ENCODE measurements at regions not wholly inside any gene's neighbourhood (a gene's known extent, or its start where the extent isn't known, plus 50 kb on each side); places are given as distances from the start of the nearest gene placed in this dataset.

DNA sequence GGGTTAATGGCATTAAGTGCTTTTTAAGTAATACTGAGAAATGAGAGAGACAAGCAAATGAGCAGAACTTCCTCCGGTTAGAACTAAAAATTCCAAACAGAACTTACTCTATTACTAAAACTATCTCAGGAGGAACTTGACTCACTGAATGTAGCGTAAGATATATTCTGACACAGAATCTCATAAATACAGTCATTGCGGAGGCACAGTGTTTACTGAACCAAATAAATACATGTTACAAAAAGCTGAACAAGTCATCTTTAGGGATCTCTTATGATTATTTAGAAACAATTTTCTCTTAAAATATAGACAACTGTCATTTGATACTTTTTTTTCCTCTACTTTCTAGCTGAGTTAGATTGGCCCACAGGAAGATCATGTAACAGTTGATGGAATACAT is 283.1 kb downstream of the KLF12 start:
- no peaks in the 10 kb centered on the region for H3K27me3 Mint-ChIP-seq (ENCODE audit: low read depth)
- peaks cover 5% of the 10 kb centered on the region for H3K9me3 Mint-ChIP-seq (ENCODE audit: insufficient read depth)
- no peak overlapping the region for H3K27ac Mint-ChIP-seq
- H3K4me1 Mint-ChIP-seq (ENCODE audit: low read depth), result peaks cover 5% of the 10 kb centered on the region
- DNase-seq (no peak), ATAC-seq (no peak)
- CTCF ChIA-PET, result interaction anchor here (1.0 kb wide), 1 partner anchor 436 kb away, joined by 4 read pairs; no protein-coding TSS in a partner anchor
- peaks cover 4% of the 10 kb centered on the region for H3K36me3 Mint-ChIP-seq (ENCODE audit: low read depth)
- no peak overlapping the region for H3K4me3 Mint-ChIP-seq
- POLR2A ChIA-PET, result no interaction called here

DNA sequence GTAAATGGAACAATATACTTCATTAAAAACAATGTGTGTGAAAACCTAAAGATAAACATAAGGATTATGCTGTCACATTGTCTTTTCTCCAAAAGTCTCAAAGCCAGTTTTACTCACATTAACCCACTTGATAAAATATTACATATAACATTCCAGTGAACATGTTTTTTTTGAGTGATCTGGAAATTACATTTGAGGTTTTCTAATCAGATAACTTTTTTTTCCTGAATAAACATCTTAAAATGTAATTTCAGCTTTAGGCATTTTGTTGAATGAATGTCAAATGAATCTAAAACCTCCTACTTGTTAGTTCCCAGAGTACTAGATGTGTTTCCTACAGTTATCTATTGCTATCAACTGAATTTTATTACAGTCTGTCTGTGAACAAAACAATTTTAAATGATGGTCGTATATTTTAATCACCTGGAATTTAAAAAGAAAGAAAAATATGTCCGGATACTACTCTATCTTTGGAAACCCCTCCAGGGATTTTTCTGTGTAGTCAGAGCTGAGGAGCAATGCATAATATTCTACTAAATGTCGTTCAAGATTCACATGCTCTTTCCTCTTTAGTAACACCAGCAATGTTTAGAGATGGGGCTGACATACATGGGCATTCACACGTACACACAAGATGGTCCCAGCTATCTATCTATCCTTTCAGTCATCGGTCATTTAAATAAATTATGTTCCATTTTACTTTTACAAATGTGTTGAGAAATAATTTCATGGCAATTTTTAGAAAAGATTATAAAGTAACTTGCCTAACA is 283.9 kb downstream of the KLF12 start:
- no peak overlapping the region for H3K27ac Mint-ChIP-seq
- H3K4me3 Mint-ChIP-seq, result no peak overlapping the region
- POLR2A ChIA-PET, result no interaction called here
- ATAC-seq (no peak), DNase-seq (no peak)
- H3K27me3 Mint-ChIP-seq (ENCODE audit: low read depth), result no peaks in the 10 kb centered on the region
- peaks cover 5% of the 10 kb centered on the region for H3K4me1 Mint-ChIP-seq (ENCODE audit: low read depth)
- H3K36me3 Mint-ChIP-seq (ENCODE audit: low read depth), result peaks cover 8% of the 10 kb centered on the region
- CTCF ChIA-PET, result interaction anchor here (1.2 kb wide), 1 partner anchor 27 kb away, joined by 3 read pairs; no protein-coding TSS in a partner anchor
- H3K9me3 Mint-ChIP-seq (ENCODE audit: insufficient read depth), result no peaks in the 10 kb centered on the region

DNA sequence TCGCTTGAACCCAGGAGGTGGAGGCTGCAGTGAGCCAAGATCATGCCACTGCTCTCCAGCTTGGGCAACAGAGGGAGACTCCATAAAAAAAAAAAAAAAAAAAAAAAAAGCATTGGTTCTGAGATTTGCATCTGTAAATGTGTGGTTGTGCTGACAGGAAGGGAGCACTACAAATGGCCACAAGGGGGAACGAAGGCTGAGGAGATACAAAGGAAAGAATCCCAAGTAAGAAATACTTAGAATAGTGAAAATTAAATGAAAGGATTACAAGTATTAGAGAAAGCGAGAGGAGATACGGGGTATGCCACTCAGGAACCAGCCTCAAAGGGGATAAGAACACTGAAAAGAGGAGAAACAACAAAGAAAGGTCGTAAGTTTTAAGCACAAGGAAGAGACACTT is 284.9 kb downstream of the KLF12 start:
- Mint-ChIP-seq H3K4me1 (ENCODE audit: low read depth) (peaks cover 5% of the 10 kb centered on the region), H3K27me3 (ENCODE audit: low read depth) (no peaks in the 10 kb centered on the region), H3K4me3 (no peak overlapping the region), H3K27ac (no peak overlapping the region), H3K36me3 (ENCODE audit: low read depth) (peaks cover 10% of the 10 kb centered on the region), H3K9me3 (ENCODE audit: insufficient read depth) (no peaks in the 10 kb centered on the region)
- POLR2A ChIA-PET, result no interaction called here
- no peak for ATAC-seq
- DNase-seq, result peak; percentile 40
- CTCF ChIA-PET, result interaction anchor here (1.0 to 2.7 kb wide), 5 partner anchors 15 to 438 kb away, joined by 3 to 21 read pairs (median 4); no protein-coding TSS in a partner anchor

DNA sequence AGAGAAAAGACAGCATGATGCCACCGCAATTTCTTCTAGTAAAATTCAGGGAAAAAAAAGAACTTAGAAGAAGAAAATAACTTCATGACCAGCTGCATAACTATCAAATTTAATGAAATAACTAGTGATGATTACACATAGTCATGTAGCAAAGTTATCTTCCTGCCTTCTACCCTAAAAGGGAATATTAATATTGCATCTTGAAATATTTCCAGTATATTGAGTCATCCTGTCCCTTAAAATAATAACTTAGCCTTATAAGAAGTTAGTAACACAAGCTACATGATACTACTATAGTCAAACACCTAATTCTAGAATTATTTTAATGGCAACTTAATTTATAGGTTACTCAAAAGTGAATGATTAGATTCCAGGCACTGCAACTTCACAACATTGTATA is 289.2 kb downstream of the KLF12 start:
- Mint-ChIP-seq H3K4me3 (no peak overlapping the region), H3K9me3 (ENCODE audit: insufficient read depth) (no peaks in the 10 kb centered on the region), H3K4me1 (ENCODE audit: low read depth) (peaks cover 5% of the 10 kb centered on the region), H3K27me3 (ENCODE audit: low read depth) (no peaks in the 10 kb centered on the region), H3K27ac (no peak overlapping the region), H3K36me3 (ENCODE audit: low read depth) (peaks cover 15% of the 10 kb centered on the region)
- DNase-seq, result no peak
- no peak for ATAC-seq
- ChIA-PET POLR2A (no interaction called here), CTCF (no interaction called here)

DNA sequence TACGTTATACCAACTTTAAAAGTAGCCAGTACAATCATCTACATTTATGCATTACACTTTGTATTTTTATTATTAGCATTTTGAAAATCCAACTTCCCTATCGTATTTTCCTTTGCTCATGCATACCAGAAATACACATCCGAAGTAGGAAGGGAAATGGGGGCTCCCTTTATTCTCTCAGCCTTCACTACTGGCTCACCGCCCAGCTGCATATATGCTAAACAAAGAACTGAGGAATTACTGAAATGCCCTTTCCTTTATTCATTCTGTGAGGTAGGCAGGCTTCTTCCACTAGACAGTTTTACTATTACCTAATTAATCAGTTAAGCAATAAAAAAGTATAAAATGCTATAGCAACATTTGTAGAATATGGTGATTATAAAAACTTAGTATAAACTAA is 291.6 kb downstream of the KLF12 start:
- ChIA-PET CTCF (interaction anchor here (1.0 kb wide), 1 partner anchor 284 kb away, joined by 3 read pairs; no protein-coding TSS in a partner anchor), POLR2A (no interaction called here)
- no peak for ATAC-seq
- H3K36me3 Mint-ChIP-seq (ENCODE audit: low read depth), result peaks cover 17% of the 10 kb centered on the region
- no peak overlapping the region for H3K4me3 Mint-ChIP-seq
- DNase-seq, result no peak
- H3K9me3 Mint-ChIP-seq (ENCODE audit: insufficient read depth), result no peaks in the 10 kb centered on the region
- H3K4me1 Mint-ChIP-seq (ENCODE audit: low read depth), result no peaks in the 10 kb centered on the region
- H3K27ac Mint-ChIP-seq, result no peak overlapping the region
- no peaks in the 10 kb centered on the region for H3K27me3 Mint-ChIP-seq (ENCODE audit: low read depth)

DNA sequence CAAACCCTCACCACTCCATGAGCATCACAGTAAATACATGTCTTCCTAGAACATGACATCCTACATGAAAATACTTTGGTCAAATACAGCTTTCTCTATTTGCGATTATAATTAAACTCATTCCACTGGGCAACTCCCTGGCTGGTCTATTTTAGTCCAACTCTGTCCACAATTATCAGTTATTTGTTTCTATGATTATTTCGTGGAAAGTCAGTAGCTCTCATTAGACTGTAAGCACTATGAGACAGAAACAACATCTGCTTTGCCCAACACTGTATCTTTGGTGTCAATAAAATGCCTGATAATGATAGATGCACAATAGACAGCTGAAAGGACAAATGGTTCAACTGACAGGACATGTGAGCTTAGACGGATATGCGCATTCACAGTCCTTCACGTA is 292.0 kb downstream of the KLF12 start:
- DNase-seq (no peak), ATAC-seq (no peak)
- Mint-ChIP-seq H3K4me1 (ENCODE audit: low read depth) (no peaks in the 10 kb centered on the region), H3K27me3 (ENCODE audit: low read depth) (no peaks in the 10 kb centered on the region), H3K36me3 (ENCODE audit: low read depth) (peaks cover 17% of the 10 kb centered on the region), H3K27ac (no peak overlapping the region), H3K4me3 (no peak overlapping the region), H3K9me3 (ENCODE audit: insufficient read depth) (no peaks in the 10 kb centered on the region)
- POLR2A ChIA-PET, result no interaction called here
- CTCF ChIA-PET, result interaction anchor here (1.0 kb wide), 1 partner anchor 285 kb away, joined by 3 read pairs; no protein-coding TSS in a partner anchor

DNA sequence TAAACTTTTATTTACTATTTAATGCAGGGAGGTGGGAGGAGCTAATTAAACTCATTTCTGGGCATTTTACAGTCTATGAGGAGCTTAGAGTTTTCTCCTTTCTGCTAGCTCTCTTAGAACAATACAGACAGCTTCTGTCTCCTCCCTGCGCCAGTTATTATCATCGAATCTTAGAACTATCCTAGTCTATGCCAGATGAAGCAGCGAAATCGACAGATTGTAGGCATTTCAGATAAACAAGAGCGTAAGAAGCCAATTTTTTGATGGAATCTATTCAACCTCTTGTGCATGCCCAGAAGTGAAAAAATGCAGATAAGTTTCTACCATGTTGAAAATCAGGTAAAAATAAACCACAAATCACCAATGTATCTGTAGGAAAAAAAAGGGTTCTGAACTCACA is 297.1 kb downstream of the KLF12 start:
- no peak overlapping the region for H3K4me3 Mint-ChIP-seq
- DNase-seq (no peak), ATAC-seq (no peak)
- no peaks in the 10 kb centered on the region for H3K9me3 Mint-ChIP-seq (ENCODE audit: insufficient read depth)
- peaks cover 6% of the 10 kb centered on the region for H3K4me1 Mint-ChIP-seq (ENCODE audit: low read depth)
- peaks cover 5% of the 10 kb centered on the region for H3K36me3 Mint-ChIP-seq (ENCODE audit: low read depth)
- POLR2A ChIA-PET, result interaction anchor here (1.0 kb wide), 1 partner anchor 296 kb away, joined by 3 read pairs; no protein-coding TSS in a partner anchor
- no peak overlapping the region for H3K27ac Mint-ChIP-seq
- CTCF ChIA-PET, result interaction anchor here (0.7 to 3.2 kb wide), 3 partner anchors 11 to 1383 kb away, joined by 3 to 42 read pairs (median 7); no protein-coding TSS in a partner anchor
- H3K27me3 Mint-ChIP-seq (ENCODE audit: low read depth), result no peaks in the 10 kb centered on the region

DNA sequence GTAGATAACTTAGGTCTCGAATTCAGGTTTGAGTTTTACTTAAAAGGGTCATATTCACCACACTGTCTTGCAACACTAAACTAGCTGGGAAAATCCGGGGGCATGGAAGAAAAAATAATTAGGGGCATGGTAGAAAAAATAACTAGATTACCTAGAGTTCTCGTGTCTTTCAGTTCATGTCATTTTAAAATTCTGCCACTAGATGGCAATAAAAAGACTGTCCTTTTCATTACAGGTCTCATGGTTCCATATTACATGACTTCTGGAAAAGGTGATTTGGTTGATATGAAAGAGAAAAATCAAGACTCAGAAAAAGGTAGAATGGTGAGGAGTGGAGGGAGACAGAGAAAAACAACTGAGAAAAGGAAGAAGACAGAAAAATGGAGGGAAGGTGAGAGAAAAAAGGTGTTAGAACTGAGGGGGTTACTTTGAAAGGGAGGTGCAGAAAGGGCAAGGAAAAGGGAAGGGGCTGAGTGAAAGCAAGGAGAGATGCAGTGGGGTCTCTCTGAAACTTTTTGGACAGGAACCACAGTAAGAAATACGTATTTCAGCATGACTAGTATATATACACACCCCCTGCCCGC is 299.0 kb downstream of the KLF12 start:
- H3K27ac Mint-ChIP-seq, result no peak overlapping the region
- H3K9me3 Mint-ChIP-seq (ENCODE audit: insufficient read depth), result no peaks in the 10 kb centered on the region
- peaks cover 8% of the 10 kb centered on the region for H3K4me1 Mint-ChIP-seq (ENCODE audit: low read depth)
- ChIA-PET CTCF (interaction anchor here (0.6 to 3.2 kb wide), 12 partner anchors 13 to 457 kb away, joined by 3 to 42 read pairs (median 4); no protein-coding TSS in a partner anchor), POLR2A (no interaction called here)
- DNase-seq, result no peak
- no peak for ATAC-seq
- H3K27me3 Mint-ChIP-seq (ENCODE audit: low read depth), result no peaks in the 10 kb centered on the region
- no peak overlapping the region for H3K4me3 Mint-ChIP-seq
- H3K36me3 Mint-ChIP-seq (ENCODE audit: low read depth), result peaks cover 5% of the 10 kb centered on the region

DNA sequence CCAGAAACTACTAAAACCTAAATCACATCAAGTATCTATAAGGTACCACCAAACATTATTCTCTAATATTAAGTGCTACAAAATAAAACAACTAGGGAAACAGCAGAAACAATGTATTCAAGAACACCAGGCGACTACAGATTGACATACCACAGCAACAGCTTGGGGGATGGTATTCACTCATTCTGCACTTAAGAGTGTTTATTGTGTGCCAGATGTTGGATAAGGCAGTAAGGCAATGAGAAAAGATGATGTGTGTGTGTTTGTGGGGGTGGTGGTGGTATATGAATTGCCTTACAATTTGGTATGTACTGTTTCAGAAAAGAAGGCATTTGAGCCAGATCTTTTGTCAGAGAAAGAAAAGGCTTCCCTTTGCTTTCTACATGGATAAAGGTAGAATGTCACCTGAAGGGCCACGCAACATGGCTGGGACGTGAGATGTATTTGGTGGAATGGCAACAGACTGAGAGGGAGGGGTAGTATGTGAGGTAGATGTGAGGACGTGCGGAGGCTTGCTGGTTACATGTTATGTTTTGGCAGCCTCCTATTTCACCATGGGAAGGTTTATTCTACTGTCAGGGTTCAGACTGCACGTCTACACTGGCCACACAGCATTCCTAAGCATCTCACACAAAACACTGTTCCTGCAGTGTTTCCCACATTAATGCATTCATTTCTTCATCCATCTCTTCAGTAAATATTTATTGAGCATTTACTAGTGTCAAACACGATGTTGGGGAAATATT is 300.7 kb downstream of the KLF12 start:
- DNase-seq, result no peak
- Mint-ChIP-seq H3K27ac (peak overlapping the region; percentile 17), H3K4me3 (no peak overlapping the region), H3K27me3 (ENCODE audit: low read depth) (no peaks in the 10 kb centered on the region), H3K36me3 (ENCODE audit: low read depth) (no peaks in the 10 kb centered on the region), H3K4me1 (ENCODE audit: low read depth) (peaks cover 14% of the 10 kb centered on the region), H3K9me3 (ENCODE audit: insufficient read depth) (no peaks in the 10 kb centered on the region)
- POLR2A ChIA-PET, result no interaction called here
- CTCF ChIA-PET, result interaction anchor here (1.1 to 1.8 kb wide), 4 partner anchors 8 to 459 kb away, joined by 3 to 6 read pairs (median 4); no protein-coding TSS in a partner anchor
- no peak for ATAC-seq

DNA sequence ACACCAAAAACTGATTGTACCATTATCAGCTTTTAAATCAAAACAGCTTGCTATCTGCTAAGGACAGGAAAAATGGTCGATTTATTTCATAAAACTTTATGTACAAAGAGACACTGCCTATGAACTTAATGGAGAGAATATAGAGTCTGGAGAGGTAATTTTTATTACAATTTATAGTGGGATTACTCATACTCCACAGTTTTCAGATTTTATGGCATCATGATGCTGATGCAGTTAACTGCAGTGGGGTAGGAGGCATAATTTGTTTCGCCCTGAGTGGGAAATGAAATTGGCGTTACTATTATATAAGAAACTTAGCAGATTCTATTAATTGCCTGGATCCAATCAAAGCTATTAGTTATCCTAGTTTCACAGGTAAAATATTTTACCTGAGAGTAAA is 301.4 kb downstream of the KLF12 start:
- POLR2A ChIA-PET, result no interaction called here
- no peak for DNase-seq
- H3K4me3 Mint-ChIP-seq, result no peak overlapping the region
- CTCF ChIA-PET, result interaction anchor here (1.2 to 1.8 kb wide), 2 partner anchors 67 to 454 kb away, joined by 3 to 6 read pairs; no protein-coding TSS in a partner anchor
- H3K27me3 Mint-ChIP-seq (ENCODE audit: low read depth), result no peaks in the 10 kb centered on the region
- H3K27ac Mint-ChIP-seq, result no peak overlapping the region
- peaks cover 18% of the 10 kb centered on the region for H3K4me1 Mint-ChIP-seq (ENCODE audit: low read depth)
- no peak for ATAC-seq
- no peaks in the 10 kb centered on the region for H3K36me3 Mint-ChIP-seq (ENCODE audit: low read depth)
- no peaks in the 10 kb centered on the region for H3K9me3 Mint-ChIP-seq (ENCODE audit: insufficient read depth)

DNA sequence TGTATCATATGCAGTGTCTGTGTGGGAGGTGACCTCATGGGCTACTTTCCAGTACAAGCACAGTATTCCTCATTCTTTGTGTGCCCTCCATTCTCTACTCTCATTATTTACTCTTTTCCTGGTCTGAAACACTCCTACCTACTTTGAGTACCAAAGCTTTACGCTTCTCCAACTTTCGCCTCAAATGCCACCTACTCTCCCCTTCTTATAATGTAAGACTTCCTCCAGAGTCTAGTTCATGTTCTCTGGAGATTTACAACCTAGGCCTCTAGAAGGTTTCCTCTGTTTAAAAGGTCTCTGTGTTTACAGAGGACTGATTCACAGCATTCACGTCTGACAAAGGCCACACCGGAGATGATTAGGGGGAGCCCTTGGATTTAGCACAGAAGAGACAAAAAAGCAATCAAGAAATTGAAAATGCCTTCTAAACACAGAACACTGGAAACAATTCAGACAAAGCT is 302.0 kb downstream of the KLF12 start:
- Mint-ChIP-seq H3K36me3 (ENCODE audit: low read depth) (no peaks in the 10 kb centered on the region), H3K4me1 (ENCODE audit: low read depth) (peaks cover 18% of the 10 kb centered on the region), H3K27ac (no peak overlapping the region), H3K4me3 (no peak overlapping the region), H3K27me3 (ENCODE audit: low read depth) (no peaks in the 10 kb centered on the region), H3K9me3 (ENCODE audit: insufficient read depth) (no peaks in the 10 kb centered on the region)
- ChIA-PET POLR2A (no interaction called here), CTCF (interaction anchor here (1.0 to 1.8 kb wide), 3 partner anchors 64 to 455 kb away, joined by 3 to 6 read pairs (median 3); no protein-coding TSS in a partner anchor)
- ATAC-seq (no peak), DNase-seq (no peak)
